Activated CD4-positive, alpha-beta memory T cell treated with anti-CD3 and anti-CD28 coated beads for 36 hours (primary cell): ENCODE measurements at regions not wholly inside any gene's neighbourhood (a gene's known extent, or its start where the extent isn't known, plus 50 kb on each side); places are given as distances from the start of the nearest gene placed in this dataset.

Experiments used
- CTCF ChIA-PET: fragments of 350-600 bp; sonication (Branson Sonifier 250); formaldehyde crosslinking; loops from one replicate; lab custom pipeline; 2021; ENCODE audit warnings: antibody characterized with exemption, inconsistent platforms; lab: Charles Lee
- POLR2A ChIA-PET: fragments of 350-600 bp; sonication (Branson Sonifier 250); formaldehyde crosslinking; loops from one replicate; lab custom pipeline; 2021; ENCODE audit warnings: antibody characterized with exemption; lab: Charles Lee
- DNase-seq: peaks from one replicate; pipeline ENCODE4 v3.0.0-alpha.2; 2020
- H3K27ac Mint-ChIP-seq: one replicate; pipeline ENCODE4 v1.8.0; 2021; ENCODE audit warnings: mixed read lengths
- H3K27me3 Mint-ChIP-seq: one replicate; pipeline ENCODE4 v1.8.0; 2021; ENCODE audit warnings: mixed read lengths
- H3K36me3 Mint-ChIP-seq: one replicate; pipeline ENCODE4 v1.8.0; 2021; ENCODE audit warnings: mixed read lengths
- H3K4me1 Mint-ChIP-seq: one replicate; pipeline ENCODE4 v1.8.0; 2021; ENCODE audit warnings: low read depth, mixed read lengths
- H3K4me3 Mint-ChIP-seq: one replicate; pipeline ENCODE4 v1.8.0; 2021; ENCODE audit warnings: mild to moderate bottlenecking, mixed read lengths
- H3K9me3 Mint-ChIP-seq: one replicate; pipeline ENCODE4 v1.8.0; 2021; ENCODE audit warnings: mixed read lengths
- intact Hi-C: fragments of 100-400 bp; cut with micrococcal nuclease; formaldehyde crosslinking; loops from one replicate; pipeline ENCODE4 v1.15.1; 2023

DNA sequence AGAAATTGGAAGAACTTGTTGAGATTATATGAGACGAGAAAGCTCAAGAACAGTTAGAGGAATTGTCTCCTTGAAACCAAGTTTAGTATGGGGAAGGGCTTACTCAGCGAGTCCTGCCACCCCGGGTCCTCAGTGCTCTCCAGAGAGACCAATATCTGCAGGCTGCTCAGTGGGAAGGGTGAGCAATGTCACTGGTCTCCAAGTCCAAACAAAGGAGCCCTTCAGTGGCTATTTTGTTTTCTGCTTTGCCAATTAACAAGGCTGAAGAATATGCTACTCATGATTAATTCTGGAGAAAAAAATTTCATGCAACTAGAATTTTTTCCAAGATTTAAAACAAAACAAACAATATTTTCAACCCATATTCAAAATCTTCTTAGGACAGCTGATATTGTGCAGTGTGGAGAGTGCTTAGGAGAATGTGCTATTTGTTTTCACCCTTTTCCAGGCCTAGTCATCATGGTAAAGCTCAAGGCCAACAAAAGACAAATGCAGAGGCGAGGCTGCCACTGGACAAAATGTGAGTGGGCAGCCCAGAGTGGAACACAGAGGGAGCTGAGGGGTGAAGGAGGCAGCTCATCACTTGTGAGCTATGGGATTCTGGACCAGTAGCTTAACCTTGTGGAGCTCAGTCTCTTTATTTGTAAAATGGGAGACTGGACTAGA is 83.8 kb upstream of the TMEM17 start:
- ChIA-PET CTCF (no interaction called here), POLR2A (no interaction called here)
- H3K4me1 Mint-ChIP-seq: no peaks in the 10 kb centered on the region
- H3K27me3 Mint-ChIP-seq: peaks cover 7% of the 10 kb centered on the region
- no peaks in the 10 kb centered on the region for H3K9me3 Mint-ChIP-seq
- no peak for DNase-seq
- intact Hi-C loops: no loop called here
- H3K4me3 Mint-ChIP-seq: no peak overlapping the region
- H3K27ac Mint-ChIP-seq: no peak overlapping the region
- H3K36me3 Mint-ChIP-seq: no peaks in the 10 kb centered on the region

DNA sequence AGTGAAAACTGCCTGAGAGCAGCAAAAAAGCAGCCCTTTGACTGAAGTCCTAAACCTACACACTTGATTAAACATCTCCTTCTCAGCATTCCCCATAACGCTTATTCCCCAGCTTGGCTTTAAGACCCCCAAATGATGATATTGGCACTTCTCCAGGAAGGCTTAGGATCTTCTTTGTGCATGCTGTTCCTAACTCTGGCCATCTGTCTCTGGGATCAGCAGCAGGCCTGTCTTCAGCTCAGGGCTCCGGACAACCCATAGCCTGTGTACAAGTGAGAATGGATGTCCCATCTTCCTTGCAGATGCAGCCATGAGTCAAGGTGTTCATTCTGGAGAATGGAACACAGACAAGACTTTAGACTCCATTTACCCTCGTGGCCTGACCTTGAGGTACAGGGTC is 81.6 kb upstream of the TMEM17 start:
- no peaks in the 10 kb centered on the region for H3K4me1 Mint-ChIP-seq
- no peak overlapping the region for H3K4me3 Mint-ChIP-seq
- POLR2A ChIA-PET: no interaction called here
- H3K27ac Mint-ChIP-seq: no peak overlapping the region
- CTCF ChIA-PET: no interaction called here
- intact Hi-C loops: no loop called here
- H3K9me3 Mint-ChIP-seq: no peaks in the 10 kb centered on the region
- no peaks in the 10 kb centered on the region for H3K36me3 Mint-ChIP-seq
- peaks cover 7% of the 10 kb centered on the region for H3K27me3 Mint-ChIP-seq
- no peak for DNase-seq

DNA sequence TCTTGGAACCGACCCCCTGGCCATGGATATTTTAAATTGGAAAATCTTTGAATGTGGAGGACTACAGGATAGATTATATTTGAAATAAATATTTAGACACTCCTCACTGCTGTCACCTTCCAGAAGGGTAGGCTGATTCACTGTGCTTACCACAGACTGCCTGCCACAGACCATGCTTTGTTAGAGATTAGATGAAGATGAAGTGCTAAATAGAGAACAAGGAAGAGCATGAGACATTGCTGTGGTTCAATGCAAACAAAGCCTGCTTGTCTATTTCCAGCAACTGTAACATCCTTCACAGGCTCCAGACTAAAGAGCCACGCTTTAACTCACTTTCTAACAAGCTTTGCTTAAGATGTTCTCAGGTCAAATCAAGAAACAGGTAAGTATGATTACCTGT is 81.0 kb upstream of the TMEM17 start:
- ChIA-PET POLR2A (no interaction called here), CTCF (no interaction called here)
- DNase-seq: no peak
- Mint-ChIP-seq H3K27ac (no peak overlapping the region), H3K4me1 (no peaks in the 10 kb centered on the region), H3K4me3 (no peak overlapping the region), H3K27me3 (peaks cover 7% of the 10 kb centered on the region), H3K9me3 (no peaks in the 10 kb centered on the region), H3K36me3 (no peaks in the 10 kb centered on the region)
- intact Hi-C loops: no loop called here

DNA sequence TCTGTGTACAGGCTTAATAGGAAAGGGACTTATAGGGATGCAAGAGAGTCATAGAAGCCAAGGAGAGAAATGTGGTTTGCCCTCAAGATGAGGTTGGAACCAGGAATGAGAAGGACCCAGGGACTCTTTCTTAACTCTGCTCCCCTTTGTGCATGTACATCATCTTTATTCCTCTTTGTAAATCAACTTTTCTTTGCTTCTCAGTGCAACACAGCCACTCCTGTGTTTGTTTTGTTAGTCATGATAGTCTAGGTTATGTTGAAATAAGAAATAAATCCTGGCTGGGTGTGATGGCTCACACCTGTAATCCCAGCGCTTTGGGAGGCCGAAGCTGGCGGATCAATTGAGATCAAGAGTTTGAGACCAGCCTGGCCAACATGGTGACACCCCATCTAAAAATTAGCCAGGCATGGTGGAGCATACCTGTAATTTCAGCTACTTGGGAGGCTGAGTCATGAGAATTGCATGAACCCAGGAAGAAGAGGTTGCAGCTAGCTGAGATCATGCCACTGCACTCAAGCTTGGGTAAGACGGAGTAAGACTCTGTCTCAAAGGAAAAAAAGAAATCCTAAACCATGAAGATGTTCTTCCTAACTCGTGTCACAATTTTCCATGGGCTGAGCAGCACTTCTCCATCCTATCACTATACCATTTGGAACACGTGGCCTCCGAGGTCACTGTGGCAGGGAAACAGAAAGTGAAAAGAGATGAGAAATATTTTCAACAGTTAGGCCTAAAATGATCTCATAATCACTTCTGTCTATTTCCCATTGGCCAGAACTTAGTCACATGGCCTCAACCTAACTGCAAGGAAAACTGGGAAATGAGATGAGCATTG is 73.0 kb upstream of the TMEM17 start:
- POLR2A ChIA-PET: no interaction called here
- CTCF ChIA-PET: no interaction called here
- no peak overlapping the region for H3K27ac Mint-ChIP-seq
- no peaks in the 10 kb centered on the region for H3K27me3 Mint-ChIP-seq
- DNase-seq: no peak
- no peaks in the 10 kb centered on the region for H3K9me3 Mint-ChIP-seq
- no peak overlapping the region for H3K4me3 Mint-ChIP-seq
- intact Hi-C loops: no loop called here
- H3K4me1 Mint-ChIP-seq: no peaks in the 10 kb centered on the region
- no peaks in the 10 kb centered on the region for H3K36me3 Mint-ChIP-seq

DNA sequence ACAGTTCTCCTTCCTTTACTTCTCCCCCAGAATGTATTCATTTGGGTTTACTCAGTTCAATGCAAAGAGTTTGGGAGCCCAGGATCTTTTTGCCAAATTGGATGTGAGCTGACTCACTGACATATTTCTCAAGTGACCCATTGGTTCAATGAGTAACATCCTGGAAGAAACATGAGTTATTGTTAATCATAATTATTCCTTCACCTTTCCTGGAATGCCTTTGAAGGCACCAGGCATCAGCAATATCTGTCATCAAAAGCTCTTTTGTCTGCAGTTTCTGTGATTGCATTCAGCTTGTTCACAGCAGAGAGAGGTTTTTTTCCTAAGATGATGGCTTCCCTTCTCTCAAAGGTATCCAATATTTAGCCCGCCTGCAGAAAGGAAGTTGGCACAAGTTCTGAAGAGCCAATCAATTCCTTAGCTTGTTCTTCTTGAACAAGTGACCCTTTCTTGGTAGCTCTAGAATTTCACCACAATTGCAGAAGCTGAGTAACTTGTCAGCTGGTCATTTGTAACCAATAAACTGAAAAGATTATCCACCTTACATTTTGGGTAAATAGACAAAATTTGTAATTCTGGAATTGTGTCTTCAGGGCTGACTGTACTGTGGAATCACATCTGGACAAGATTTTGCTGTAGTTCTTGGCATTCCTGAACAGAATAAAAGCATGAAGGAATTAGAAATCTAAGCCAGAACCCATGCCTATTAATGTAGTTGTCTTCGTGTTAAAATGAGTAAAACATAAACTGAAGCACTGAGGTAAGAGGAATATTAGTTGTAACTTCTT is 72.2 kb upstream of the TMEM17 start:
- Mint-ChIP-seq H3K27ac (no peak overlapping the region), H3K4me3 (no peak overlapping the region), H3K4me1 (no peaks in the 10 kb centered on the region), H3K9me3 (no peaks in the 10 kb centered on the region), H3K36me3 (no peaks in the 10 kb centered on the region), H3K27me3 (peaks cover 2% of the 10 kb centered on the region)
- intact Hi-C loops: no loop called here
- ChIA-PET CTCF (no interaction called here), POLR2A (no interaction called here)
- DNase-seq: no peak

DNA sequence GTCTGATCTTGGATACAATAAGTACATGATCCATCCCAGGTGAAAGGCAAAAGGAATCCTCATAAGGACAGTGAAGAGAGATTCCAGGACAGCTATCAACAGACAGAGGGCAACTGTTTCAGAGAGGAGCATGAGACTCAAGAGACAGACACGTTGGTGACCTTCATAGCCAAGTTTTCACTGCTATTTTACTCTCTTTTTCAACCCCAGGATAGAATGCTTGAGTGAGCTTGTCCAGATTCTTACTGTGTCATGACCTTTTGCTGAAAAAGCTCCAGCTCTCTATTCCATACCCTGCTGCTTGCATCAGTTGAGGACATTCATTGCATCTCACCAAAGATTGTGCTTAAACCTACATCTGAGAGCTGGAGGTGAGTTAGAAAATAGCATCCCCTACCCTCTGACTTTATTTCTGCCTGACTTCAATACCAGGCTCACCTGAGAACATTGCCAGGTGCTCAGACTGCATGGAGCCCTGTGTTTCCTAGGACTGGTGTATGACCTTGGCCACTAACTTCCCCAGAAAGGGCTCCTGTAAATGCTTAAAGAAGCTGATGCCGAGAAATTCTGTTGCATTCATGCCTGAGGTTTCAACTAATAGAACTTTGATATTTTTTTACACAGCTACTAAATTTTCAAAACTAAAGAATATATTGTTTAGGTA is 70.4 kb upstream of the TMEM17 start:
- Mint-ChIP-seq H3K36me3 (no peaks in the 10 kb centered on the region), H3K4me1 (no peaks in the 10 kb centered on the region), H3K9me3 (no peaks in the 10 kb centered on the region), H3K4me3 (no peak overlapping the region), H3K27ac (no peak overlapping the region), H3K27me3 (peaks cover 9% of the 10 kb centered on the region)
- POLR2A ChIA-PET: no interaction called here
- DNase-seq: no peak
- CTCF ChIA-PET: no interaction called here
- intact Hi-C loops: no loop called here

DNA sequence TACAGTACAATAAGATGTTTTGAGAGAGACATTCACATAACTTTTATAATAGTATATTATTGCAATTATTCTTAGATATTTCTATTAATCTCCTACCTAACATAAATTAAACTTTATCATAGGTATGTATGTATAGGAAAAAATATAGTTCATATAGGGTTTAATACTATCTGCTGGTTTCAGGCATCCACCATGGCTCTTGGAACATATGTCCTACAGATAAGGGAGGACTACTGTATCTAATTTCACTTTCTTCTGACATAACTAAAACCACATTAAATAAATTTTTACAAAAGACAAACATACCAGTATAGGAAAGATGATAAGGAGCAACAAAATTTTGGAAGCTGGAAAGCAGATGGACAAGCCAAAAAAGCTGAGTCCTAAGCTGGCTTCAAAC is 67.9 kb upstream of the TMEM17 start:
- Mint-ChIP-seq H3K27me3 (peaks cover 20% of the 10 kb centered on the region), H3K4me1 (peaks cover 3% of the 10 kb centered on the region), H3K27ac (no peak overlapping the region), H3K4me3 (no peak overlapping the region), H3K36me3 (no peaks in the 10 kb centered on the region), H3K9me3 (no peaks in the 10 kb centered on the region)
- ChIA-PET POLR2A (no interaction called here), CTCF (interaction anchor here (0.5 kb wide), 1 partner anchor 199 kb away, joined by 3 read pairs; no protein-coding TSS in a partner anchor)
- DNase-seq: no peak
- intact Hi-C loops: no loop called here

DNA sequence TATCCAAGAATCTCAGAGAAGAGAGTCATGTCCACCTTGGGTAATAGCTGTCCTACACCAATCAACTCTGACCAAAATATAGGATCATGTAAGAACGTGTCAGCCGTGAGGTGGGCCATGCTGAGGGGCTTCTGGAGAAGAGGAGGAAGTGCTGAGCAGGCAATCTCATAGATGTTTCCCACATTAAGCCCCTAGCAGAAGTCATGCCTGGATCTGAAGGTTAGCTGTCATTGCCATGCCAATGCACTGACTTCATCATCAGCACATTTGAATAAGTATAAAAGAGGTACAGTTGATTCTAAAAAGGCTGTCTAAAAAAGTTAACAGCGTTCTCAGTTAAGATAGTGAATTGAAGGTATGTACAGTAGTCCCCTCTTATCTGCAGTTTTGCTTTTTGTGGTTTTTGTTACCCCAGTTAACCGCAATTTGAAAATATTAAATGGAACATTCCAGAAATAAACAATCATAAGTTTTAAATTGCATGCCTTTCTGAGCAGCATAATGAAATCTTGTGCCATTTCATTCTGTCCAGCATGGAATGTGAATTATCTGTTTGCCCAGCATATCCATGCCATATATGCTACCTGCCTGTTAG is 67.2 kb upstream of the TMEM17 start:
- ChIA-PET CTCF (no interaction called here), POLR2A (no interaction called here)
- Mint-ChIP-seq H3K9me3 (no peaks in the 10 kb centered on the region), H3K36me3 (no peaks in the 10 kb centered on the region), H3K27me3 (peaks cover 20% of the 10 kb centered on the region), H3K27ac (no peak overlapping the region), H3K4me3 (no peak overlapping the region), H3K4me1 (peaks cover 3% of the 10 kb centered on the region)
- no peak for DNase-seq
- intact Hi-C loops: no loop called here

DNA sequence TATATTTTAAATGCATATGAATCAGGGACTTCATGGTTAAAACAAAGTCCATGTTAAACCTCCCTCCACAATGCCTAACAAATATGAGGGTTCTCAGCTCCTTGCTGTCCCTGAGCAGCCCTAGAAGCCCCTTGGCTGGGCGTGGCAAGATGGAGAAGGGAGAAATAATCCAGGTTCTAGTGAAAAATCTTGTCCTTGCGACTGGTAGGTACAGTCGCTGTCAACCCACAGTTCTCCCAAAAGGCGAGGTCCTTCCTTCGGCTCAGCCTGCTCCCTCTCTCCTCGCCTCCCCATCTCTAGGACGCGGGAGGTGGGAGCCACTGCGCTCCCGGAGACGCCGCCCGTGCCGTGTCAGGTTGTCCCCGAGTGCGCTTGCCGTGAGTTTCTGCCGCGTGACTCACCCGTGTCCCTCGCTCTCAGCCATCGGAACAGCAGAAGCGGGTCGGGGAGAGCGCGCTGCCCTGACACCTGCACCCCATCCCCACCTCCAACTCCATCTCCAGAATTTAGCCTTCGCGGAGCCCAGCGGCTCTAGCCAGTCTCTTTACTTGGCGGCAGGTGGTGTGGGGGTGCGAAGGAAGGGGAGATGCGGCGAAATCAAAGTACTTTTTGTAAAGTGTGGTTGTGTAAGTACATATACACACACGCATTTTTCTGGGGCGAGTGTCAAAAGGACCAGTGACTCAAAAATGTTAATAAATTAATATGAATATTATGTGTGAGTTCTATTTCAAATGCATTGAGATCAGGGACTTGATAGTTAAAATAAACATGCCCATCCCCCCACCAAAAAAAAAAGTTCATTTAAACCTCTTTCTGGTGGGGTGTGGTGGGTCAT is 65.1 kb upstream of the TMEM17 start:
- H3K4me1 Mint-ChIP-seq: peaks cover 3% of the 10 kb centered on the region
- peak; percentile 12 for DNase-seq
- ChIA-PET POLR2A (interaction anchor here (0.6 kb wide), 1 partner anchor 17 kb away, joined by 3 read pairs; no protein-coding TSS in a partner anchor), CTCF (no interaction called here)
- no peak overlapping the region for H3K4me3 Mint-ChIP-seq
- intact Hi-C loops: no loop called here
- H3K27ac Mint-ChIP-seq: no peak overlapping the region
- H3K36me3 Mint-ChIP-seq: no peaks in the 10 kb centered on the region
- H3K27me3 Mint-ChIP-seq: peaks cover 20% of the 10 kb centered on the region
- no peaks in the 10 kb centered on the region for H3K9me3 Mint-ChIP-seq

DNA sequence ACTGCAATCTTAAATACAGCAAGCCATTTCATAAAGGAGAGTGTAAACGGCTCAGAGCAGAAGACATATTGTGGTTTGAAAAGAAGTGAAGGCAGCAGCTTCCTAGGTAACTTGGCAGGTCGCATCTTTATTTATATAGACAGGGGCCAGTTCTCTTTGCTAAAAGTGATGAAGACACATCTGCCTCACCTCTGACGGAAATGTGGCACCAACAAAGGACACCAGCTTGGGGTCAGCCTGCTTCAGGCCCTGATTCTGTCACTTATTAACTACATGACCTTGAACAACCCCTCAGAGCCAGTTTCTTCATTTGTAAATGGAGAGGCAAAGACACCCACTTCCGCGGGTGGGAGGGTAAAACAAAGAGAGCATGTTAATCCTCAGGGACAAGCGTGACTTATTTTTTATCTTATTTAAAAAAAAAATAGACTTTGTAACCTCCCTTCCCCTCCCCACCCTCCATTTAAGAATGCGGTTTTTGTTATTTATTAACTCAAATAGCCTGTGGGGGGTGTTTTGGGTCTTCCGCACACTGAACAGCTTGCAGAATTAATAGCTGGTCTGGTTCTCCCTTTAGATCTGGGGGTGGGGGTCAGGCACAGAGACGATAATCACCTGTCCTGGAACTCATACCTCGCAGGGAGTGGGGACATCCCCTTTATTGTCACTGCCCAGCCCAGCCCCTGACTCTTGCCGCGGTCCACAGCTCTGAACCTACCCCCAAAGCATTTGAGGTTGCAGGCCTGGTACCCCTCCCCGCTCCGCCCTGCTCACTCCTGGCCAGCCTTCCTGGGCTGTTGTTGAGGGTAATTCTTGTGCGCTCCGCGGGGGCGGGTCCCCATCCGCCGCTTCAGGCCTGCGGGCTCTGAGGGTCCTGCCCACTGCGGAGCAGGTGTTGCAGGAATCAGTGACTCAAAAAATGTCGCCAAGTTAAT is 64.2 kb upstream of the TMEM17 start:
- no peak for DNase-seq
- Mint-ChIP-seq H3K36me3 (no peaks in the 10 kb centered on the region), H3K27ac (no peak overlapping the region), H3K4me1 (peaks cover 3% of the 10 kb centered on the region), H3K27me3 (peaks cover 20% of the 10 kb centered on the region), H3K9me3 (no peaks in the 10 kb centered on the region), H3K4me3 (no peak overlapping the region)
- intact Hi-C loops: no loop called here
- POLR2A ChIA-PET: no interaction called here
- CTCF ChIA-PET: interaction anchor here (0.5 kb wide), 1 partner anchor 826 kb away, joined by 3 read pairs; no protein-coding TSS in a partner anchor
